GM12874 (cell line): ENCODE measurements at regions not wholly inside any gene's neighbourhood (a gene's known extent, or its start where the extent isn't known, plus 50 kb on each side); places are given as distances from the start of the nearest gene placed in this dataset.

Experiments used
- CTCF ChIP-seq: IDR thresholded peaks from 2 replicates; pipeline ENCODE4 v1.5.1; 2011; ENCODE audit warnings: low read depth, mild to moderate bottlenecking, control low read depth, low read length, moderate library complexity; ENCODE audit not compliant: insufficient read depth

- no peak for TF ChIP-seq CTCF
Observed at GRCh38 chr5:165779505-165779904, 2274.1 kb downstream of the MAT2B start.

GRCh38 chr5:165780901-165781300, 2275.5 kb downstream of the MAT2B start:
- no peak for TF ChIP-seq CTCF

- TF ChIP-seq CTCF: no peak
Observed at GRCh38 chr5:165781738-165782137, 2276.3 kb downstream of the MAT2B start.

- no peak for TF ChIP-seq CTCF
Observed at GRCh38 chr5:165783024-165783423, 2277.6 kb downstream of the MAT2B start.

GRCh38 chr5:165786073-165786472, 2280.7 kb downstream of the MAT2B start:
- TF ChIP-seq CTCF: no peak

GRCh38 chr5:165795073-165795472, 2289.7 kb downstream of the MAT2B start:
- no peak for TF ChIP-seq CTCF

- no peak for TF ChIP-seq CTCF
Observed at GRCh38 chr5:165805756-165806155, 2300.3 kb downstream of the MAT2B start.

GRCh38 chr5:165808335-165808734, 2302.9 kb downstream of the MAT2B start:
- TF ChIP-seq CTCF: no peak
